Progenitor cell of endocrine pancreas (in vitro differentiated cells): ENCODE measurements at regions not wholly inside any gene's neighbourhood (a gene's known extent, or its start where the extent isn't known, plus 50 kb on each side); places are given as distances from the start of the nearest gene placed in this dataset.

Experiments
- DNase-seq: peaks from one replicate; pipeline ENCODE4 v3.0.0; 2021; ENCODE audit warnings: low spot score; ENCODE audit not compliant: unreplicated experiment
- H3K27ac Mint-ChIP-seq: 2 replicates; pipeline ENCODE4 v1.8.0; 2021; ENCODE audit warnings: mild to moderate bottlenecking, moderate library complexity, mixed read lengths
- H3K27me3 Mint-ChIP-seq: 2 replicates; pipeline ENCODE4 v1.8.0; 2021; ENCODE audit warnings: mixed read lengths
- H3K36me3 Mint-ChIP-seq: 2 replicates; pipeline ENCODE4 v1.8.0; 2022; ENCODE audit warnings: mixed read lengths; ENCODE audit not compliant: insufficient read depth
- H3K4me1 Mint-ChIP-seq: 2 replicates; pipeline ENCODE4 v1.8.0; 2021; ENCODE audit warnings: low read depth, mixed read lengths
- H3K4me3 Mint-ChIP-seq: 2 replicates; pipeline ENCODE4 v1.8.0; 2021; ENCODE audit warnings: low read depth, mild to moderate bottlenecking, moderate library complexity, mixed read lengths
- H3K9me3 Mint-ChIP-seq: 2 replicates; pipeline ENCODE4 v1.8.0; 2021; ENCODE audit warnings: low read depth, mixed read lengths
- TF ChIP-seq, protein P1 (sequence below): fragments of 200-600 bp; sonication (generic); IDR thresholded peaks from one replicate; pipeline ENCODE4 v1.5.0; 2021; ENCODE audit warnings: antibody characterized with exemption, mild to moderate bottlenecking; ENCODE audit not compliant: unreplicated experiment

DNA sequence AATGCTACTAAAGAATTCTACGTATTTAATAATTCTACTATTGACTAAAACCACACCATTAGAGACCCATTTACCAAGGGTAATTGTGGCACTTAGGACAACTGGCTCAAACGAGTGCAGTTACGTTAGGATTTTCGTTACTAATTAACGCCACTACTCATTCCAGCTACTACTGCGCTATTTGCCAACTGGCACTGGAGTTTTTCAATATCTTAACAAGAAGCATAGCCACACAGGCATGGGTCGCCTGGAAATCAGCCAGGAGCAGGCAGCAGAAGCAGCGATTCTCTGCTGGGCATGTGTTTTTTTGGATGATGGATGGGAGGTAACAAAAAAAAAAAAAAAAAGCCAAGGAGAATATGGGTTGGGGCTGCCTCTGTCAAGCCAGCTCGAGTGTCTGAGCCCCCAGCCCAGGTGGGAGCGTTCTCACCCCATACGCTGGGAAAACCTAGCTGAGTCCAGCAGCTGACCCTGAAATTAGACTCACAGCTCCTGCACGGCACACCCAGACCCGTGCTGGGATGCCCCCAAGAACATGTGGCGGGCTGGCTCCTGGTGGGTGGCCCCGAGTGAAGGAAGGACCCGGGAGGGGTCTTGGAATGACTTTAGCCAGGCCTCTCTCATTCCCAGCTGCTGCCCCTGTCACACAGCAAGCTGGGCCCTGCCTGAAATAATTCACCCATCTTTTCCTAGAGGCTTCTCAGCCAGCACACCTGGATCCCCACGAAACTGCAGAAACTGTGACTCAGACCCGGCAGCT lies 214.0 kb downstream of the BRD1 start:
- no peaks in the 10 kb centered on the region for H3K4me1 Mint-ChIP-seq
- H3K27me3 Mint-ChIP-seq, result peaks cover 6% of the 10 kb centered on the region
- no peak overlapping the region for H3K27ac Mint-ChIP-seq

DNA sequence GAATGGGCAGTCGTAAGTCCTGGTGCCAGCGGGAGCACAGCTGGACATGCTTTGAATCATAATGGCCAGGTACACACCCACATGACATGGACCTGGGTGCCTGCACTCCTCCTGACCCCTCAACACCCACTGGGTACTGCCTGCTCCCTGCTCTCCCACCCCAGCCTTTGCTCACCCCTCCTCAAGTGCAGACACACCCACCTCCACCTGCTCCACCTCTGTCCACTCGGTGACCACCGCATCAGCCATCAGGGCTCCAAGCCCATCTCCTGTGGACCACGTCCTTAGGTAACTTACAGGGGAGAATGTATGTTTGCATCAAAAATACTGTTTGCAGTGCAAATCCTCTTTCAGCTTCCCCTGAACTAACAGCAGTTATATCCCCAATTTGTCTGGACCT lies 214.6 kb downstream of the BRD1 start:
- Mint-ChIP-seq H3K4me3 (no peak overlapping the region), H3K9me3 (peaks cover 9% of the 10 kb centered on the region), H3K36me3 (no peaks in the 10 kb centered on the region), H3K4me1 (no peaks in the 10 kb centered on the region), H3K27me3 (peaks cover 4% of the 10 kb centered on the region), H3K27ac (no peak overlapping the region)
- TF ChIP-seq, protein P1, sequence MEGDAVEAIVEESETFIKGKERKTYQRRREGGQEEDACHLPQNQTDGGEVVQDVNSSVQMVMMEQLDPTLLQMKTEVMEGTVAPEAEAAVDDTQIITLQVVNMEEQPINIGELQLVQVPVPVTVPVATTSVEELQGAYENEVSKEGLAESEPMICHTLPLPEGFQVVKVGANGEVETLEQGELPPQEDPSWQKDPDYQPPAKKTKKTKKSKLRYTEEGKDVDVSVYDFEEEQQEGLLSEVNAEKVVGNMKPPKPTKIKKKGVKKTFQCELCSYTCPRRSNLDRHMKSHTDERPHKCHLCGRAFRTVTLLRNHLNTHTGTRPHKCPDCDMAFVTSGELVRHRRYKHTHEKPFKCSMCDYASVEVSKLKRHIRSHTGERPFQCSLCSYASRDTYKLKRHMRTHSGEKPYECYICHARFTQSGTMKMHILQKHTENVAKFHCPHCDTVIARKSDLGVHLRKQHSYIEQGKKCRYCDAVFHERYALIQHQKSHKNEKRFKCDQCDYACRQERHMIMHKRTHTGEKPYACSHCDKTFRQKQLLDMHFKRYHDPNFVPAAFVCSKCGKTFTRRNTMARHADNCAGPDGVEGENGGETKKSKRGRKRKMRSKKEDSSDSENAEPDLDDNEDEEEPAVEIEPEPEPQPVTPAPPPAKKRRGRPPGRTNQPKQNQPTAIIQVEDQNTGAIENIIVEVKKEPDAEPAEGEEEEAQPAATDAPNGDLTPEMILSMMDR, result no peak
- no peak for DNase-seq

More for the DNA sequence above, 214.0 kb downstream of the BRD1 start:
- Mint-ChIP-seq H3K9me3 (peaks cover 9% of the 10 kb centered on the region), H3K4me3 (no peak overlapping the region), H3K36me3 (no peaks in the 10 kb centered on the region)
- no peak for DNase-seq
- TF ChIP-seq, protein P1, result no peak

DNA sequence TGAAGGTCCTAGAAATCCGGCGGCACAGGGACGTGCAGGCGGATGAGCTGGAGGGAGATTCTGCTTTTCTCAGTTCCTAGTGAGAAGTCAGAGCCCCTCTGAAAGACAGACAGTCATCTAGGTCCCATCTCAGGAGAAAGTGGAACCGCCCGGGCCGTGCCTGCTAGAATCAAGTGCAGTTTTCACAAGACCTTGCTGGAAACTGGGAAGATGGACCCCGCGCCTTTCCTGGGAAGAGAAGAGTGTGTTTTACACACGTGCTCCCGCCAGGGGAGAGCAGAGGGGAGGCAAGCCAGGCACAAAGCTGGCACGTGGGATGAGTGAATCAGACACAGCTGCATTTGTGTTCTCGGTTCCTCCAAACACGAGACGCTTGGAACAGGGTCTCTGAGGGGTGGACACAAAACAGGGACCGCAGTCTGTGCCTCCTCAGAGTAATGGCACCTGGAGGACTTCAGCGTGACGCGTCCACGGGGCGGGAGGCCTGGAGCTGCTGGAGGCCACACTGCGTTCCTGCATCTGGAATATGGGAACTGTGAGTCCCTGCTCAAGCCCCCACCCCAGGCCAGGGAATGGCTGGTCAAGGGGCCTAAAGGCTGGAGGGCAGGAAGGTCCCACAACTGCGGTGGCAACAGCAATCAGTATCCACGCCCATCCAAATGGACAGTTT lies 218.3 kb downstream of the BRD1 start:
- no peaks in the 10 kb centered on the region for H3K4me1 Mint-ChIP-seq
- H3K27ac Mint-ChIP-seq, result no peak overlapping the region
- H3K9me3 Mint-ChIP-seq, result peaks cover 17% of the 10 kb centered on the region
- H3K27me3 Mint-ChIP-seq, result peaks cover 4% of the 10 kb centered on the region
- H3K4me3 Mint-ChIP-seq, result no peak overlapping the region
- H3K36me3 Mint-ChIP-seq, result no peaks in the 10 kb centered on the region
- TF ChIP-seq, protein P1, result no peak
- no peak for DNase-seq

DNA sequence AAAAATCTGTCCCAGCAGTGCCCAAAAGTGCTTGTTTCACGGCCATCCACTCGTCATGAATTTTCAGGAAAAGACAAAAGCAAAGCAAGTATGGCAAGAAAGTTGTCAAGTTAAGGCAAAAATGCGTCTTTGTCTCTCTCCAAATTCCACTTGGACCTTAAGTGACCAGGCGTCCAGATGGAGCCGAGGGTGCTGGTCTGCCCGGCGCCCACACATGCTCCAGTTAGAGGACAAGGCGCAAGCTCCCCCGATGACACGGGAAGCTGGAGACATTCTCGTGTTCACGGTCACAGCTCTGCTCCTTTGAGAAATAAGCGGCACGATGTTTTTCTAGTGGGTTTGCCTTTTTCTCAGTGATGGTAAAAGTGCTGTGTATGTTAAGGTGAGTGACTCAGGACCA lies 219.0 kb downstream of the BRD1 start:
- peaks cover 4% of the 10 kb centered on the region for H3K27me3 Mint-ChIP-seq
- DNase-seq, result no peak
- no peak overlapping the region for H3K27ac Mint-ChIP-seq
- TF ChIP-seq, protein P1, result no peak
- no peaks in the 10 kb centered on the region for H3K4me1 Mint-ChIP-seq
- peaks cover 21% of the 10 kb centered on the region for H3K9me3 Mint-ChIP-seq
- no peak overlapping the region for H3K4me3 Mint-ChIP-seq
- no peaks in the 10 kb centered on the region for H3K36me3 Mint-ChIP-seq

DNA sequence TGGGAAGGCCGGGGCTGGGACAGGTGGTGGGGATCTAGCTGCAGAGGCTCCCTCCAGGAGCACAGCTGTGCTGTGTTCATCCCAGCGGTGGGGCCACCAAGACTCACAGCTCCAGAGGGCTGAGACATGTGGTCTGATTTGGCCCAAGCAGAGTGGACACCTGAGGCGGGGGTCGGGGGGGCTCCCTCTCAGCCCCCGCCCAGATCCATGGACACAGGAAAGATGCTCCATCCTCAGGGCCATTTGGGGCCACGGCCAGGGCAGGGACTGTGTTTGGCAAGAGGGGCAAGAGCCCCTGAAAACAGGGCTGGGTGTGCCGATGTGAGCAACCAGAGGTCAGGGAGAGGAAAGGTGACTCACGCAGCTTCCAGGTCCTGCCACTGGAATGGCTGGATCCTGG lies 219.4 kb downstream of the BRD1 start:
- Mint-ChIP-seq H3K27ac (no peak overlapping the region), H3K36me3 (no peaks in the 10 kb centered on the region), H3K4me1 (no peaks in the 10 kb centered on the region), H3K9me3 (peaks cover 18% of the 10 kb centered on the region), H3K27me3 (peaks cover 4% of the 10 kb centered on the region), H3K4me3 (no peak overlapping the region)
- TF ChIP-seq, protein P1, result no peak
- DNase-seq, result no peak
